MCF 10A (cell line): ENCODE measurements at regions not wholly inside any gene's neighbourhood (a gene's known extent, or its start where the extent isn't known, plus 50 kb on each side); places are given as distances from the start of the nearest gene placed in this dataset.

Experiments used
- BruUV-seq: library from RNA; stranded (reverse); fragments of 400-500 nt; replicated peaks from 2 replicates; lab custom pipeline; 2021; lab: Mats Ljungman, UMichigan
- CTCF ChIA-PET: fragments of 300-600 bp; sonication (Branson Sonifier 250); formaldehyde crosslinking; extraction: SDS; loops from one replicate; lab custom pipeline; 2021; ENCODE audit warnings: antibody characterized with exemption, inconsistent platforms; lab: Yijun Ruan, JAX
- POLR2A ChIA-PET: fragments of 300-600, 350-650 bp; sonication (Branson Sonifier 250); formaldehyde crosslinking; extraction: SDS; loops from one replicate; lab custom pipeline; 2020; ENCODE audit warnings: antibody characterized with exemption, inconsistent platforms; lab: Yijun Ruan, JAX
- DNase-seq: peaks from one replicate; pipeline ENCODE4 v3.0.0-alpha.2; 2018; ENCODE audit not compliant: unreplicated experiment
- H3K27ac Mint-ChIP-seq: one replicate; pipeline ENCODE4 v1.8.0; 2022; ENCODE audit warnings: mild to moderate bottlenecking, low read depth, mixed read lengths; ENCODE audit not compliant: unreplicated experiment
- H3K27me3 Mint-ChIP-seq: one replicate; pipeline ENCODE4 v1.8.0; 2022; ENCODE audit warnings: mixed read lengths; ENCODE audit not compliant: insufficient read depth, unreplicated experiment
- H3K36me3 Mint-ChIP-seq: one replicate; pipeline ENCODE4 v1.8.0; 2022; ENCODE audit warnings: mild to moderate bottlenecking, moderate library complexity, mixed read lengths; ENCODE audit not compliant: insufficient read depth, unreplicated experiment
- H3K4me1 Mint-ChIP-seq: one replicate; pipeline ENCODE4 v1.8.0; 2022; ENCODE audit warnings: mixed read lengths; ENCODE audit not compliant: insufficient read depth, unreplicated experiment
- H3K4me3 Mint-ChIP-seq: one replicate; pipeline ENCODE4 v1.8.0; 2022; ENCODE audit warnings: mild to moderate bottlenecking, moderate library complexity, mixed read lengths; ENCODE audit not compliant: unreplicated experiment
- H3K9me3 Mint-ChIP-seq: one replicate; pipeline ENCODE4 v1.8.0; 2022; ENCODE audit warnings: mixed read lengths; ENCODE audit not compliant: unreplicated experiment
- CTCF ChIP-seq: fragments of 200-600 bp; IDR thresholded peaks from one replicate; pipeline ENCODE4 v1.8.0; 2022; ENCODE audit warnings: antibody characterized with exemption, mild to moderate bottlenecking; ENCODE audit not compliant: unreplicated experiment
- intact Hi-C: fragments of 100-400 bp; cut with micrococcal nuclease; formaldehyde crosslinking; loops from 2 replicates; pipeline ENCODE4 v1.14.1; 2022

- DNase-seq = no peak
- H3K27me3 Mint-ChIP-seq = no peaks in the 10 kb centered on the region
- POLR2A ChIA-PET = no interaction called here
- CTCF ChIA-PET = interaction anchor here (0.7 to 1.2 kb wide), 2 partner anchors 20 to 112 kb away, joined by 3 read pairs; no protein-coding TSS in a partner anchor
- H3K36me3 Mint-ChIP-seq = no peaks in the 10 kb centered on the region
- TF ChIP-seq CTCF = no peak
- no TSS peak for BruUV-seq
- intact Hi-C loops = no loop called here
- no peak overlapping the region for H3K27ac Mint-ChIP-seq
- H3K4me3 Mint-ChIP-seq = no peak overlapping the region
- H3K4me1 Mint-ChIP-seq = no peaks in the 10 kb centered on the region
- H3K9me3 Mint-ChIP-seq = no peaks in the 10 kb centered on the region
These were observed 56.7 kb upstream of the CLPB start for GRCh38 chr11:72491001-72491400.
